K562 (cell line): ENCODE measurements at regions not wholly inside any gene's neighbourhood (a gene's known extent, or its start where the extent isn't known, plus 50 kb on each side); places are given as distances from the start of the nearest gene placed in this dataset.

Experiments
- ESRRB ChIP-seq: fragments of 250-450 bp; sonication (Bioruptor Pico); IDR thresholded peaks from 2 replicates; pipeline ENCODE4 v1.5.0; 2020; ENCODE audit warnings: mild to moderate bottlenecking, moderate library complexity, borderline replicate concordance
- GTF2F1 ChIP-seq: IDR thresholded peaks from 2 replicates; pipeline ENCODE4 v1.6.1; 2011; ENCODE audit warnings: low read depth, low read length, improper control_type of control experiment
- JUN ChIP-seq, 2 experiments: sonication (generic) in 1 of 2; formaldehyde crosslinking in 1 of 2; IDR thresholded peaks; 2 replicates each; pipeline versions ENCODE4 v1.6.1 to v1.8.0; 2012 to 2022; ENCODE audit warnings: borderline replicate concordance in 2 of 2, mild to moderate bottlenecking in 2 of 2, improper control_type of control experiment in 1 of 2, low read depth in 1 of 2, low read length in 1 of 2, missing genetic modification reagents in 1 of 2
- ZFP36 ChIP-seq: fragments of 150-350 bp; IDR thresholded peaks from 2 replicates; pipeline ENCODE4 v1.6.1; 2018; ENCODE audit warnings: low read length, low read depth; ENCODE audit not compliant: partially characterized antibody

DNA sequence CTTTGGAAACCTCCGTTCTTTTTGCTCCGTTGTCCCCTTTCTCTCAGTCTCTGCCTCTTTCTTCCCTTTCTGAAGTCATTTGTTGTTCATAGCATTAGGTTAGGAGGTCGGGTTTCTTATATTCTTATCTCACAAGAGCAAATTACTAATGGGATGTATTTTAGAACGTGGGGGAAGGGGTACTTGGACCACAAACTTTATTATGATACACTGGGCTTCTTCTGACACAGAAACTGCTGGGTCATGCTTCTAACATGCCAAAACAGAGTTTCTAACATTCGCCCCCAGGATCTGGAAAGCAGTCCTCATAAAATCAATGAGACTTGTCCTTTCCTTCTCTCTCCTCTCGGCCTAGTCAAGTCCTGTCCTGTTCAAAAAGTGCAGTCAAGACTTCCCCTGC lies 334.4 kb downstream of the GADD45G start:
- no peak for TF ChIP-seq JUN (IDR thresholded peaks at IDR 0.05; ENCODE audit: borderline replicate concordance, low read depth, low read length)
- TF ChIP-seq JUN (CRISPR knock-in tag; IDR thresholded peaks at IDR 0.05; ENCODE audit: borderline replicate concordance), result no peak
- TF ChIP-seq ZFP36, result no peak
- no peak for TF ChIP-seq GTF2F1
- TF ChIP-seq ESRRB, result no peak
